ENCODE measurements at regions not wholly inside any gene's neighbourhood (a gene's known extent, or its start where the extent isn't known, plus 50 kb on each side); places are given as distances from the start of the nearest gene placed in this dataset.
"Not testable (repeated sequence)": the region's sequence is repeated elsewhere in the genome, so short reads cannot be mapped to it uniquely, and the experiment has no call there.

GRCh38 chr20:17891131-17891530 is 77.5 kb downstream of the SNX5 start:
- CTCF ChIA-PET, POLR2A ChIA-PET: not testable (repeated sequence)

- ChIA-PET CTCF (no interaction called here), POLR2A (no interaction called here)
These were observed 78.3 kb downstream of the SNX5 start for GRCh38 chr20:17890330-17890729.

DNA sequence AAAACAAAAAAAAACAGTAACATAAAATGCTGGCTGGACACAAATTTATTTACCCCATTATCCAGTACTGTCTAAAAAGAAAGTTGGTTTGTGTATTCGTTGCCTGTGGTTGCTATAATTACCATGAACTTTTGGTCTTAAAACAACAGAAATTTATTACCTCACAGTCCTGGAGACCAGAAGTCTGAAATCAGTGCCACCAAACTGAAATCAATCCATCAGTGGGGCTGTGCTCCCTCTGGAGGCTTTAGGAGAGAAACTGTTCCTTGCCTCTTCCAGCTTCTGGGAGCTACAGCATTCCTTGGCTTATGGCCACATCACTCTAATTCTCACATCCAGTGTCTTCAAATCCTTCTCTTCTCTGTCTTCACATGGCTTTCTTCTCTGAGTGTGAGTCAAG is 79.4 kb downstream of the SNX5 start:
- CTCF ChIA-PET, result no interaction called here
- POLR2A ChIA-PET, result no interaction called here

GRCh38 chr20:17888044-17888443 is 80.5 kb downstream of the SNX5 start:
- CTCF ChIA-PET, result no interaction called here
- POLR2A ChIA-PET, result no interaction called here

DNA sequence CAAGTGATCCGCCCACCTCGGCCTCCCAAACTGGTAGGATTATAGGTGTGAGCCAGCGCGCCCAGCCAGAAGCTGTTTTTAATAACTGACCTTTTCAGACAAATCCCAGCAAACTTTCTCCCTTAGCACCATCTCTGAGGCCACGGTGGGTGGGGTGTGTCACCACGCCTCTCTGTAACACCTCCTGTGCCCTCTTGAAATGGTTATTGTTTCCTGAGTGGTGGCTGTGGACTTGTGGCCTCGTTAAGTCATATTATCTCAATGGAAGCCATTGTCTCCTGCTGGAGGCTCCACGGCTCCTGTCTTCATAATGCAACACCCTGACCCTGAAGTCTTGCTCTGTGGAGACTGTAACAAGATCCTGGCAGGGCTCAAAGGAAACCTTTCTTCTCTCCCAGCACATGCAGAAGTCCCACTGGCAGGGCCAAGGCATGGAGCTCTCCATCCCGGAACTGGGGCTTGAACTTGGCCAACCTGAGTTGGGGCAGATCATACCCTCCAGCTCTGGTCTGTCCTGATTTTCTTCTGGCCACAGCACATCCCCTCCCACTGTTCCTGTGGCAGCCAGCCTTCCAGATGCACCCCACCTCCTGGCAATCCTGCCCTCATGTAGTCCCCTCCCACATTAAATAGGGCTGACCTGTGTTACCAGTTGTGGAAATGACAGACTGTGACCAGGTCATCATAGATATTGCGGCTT is 81.1 kb downstream of the SNX5 start:
- CTCF ChIA-PET, result no interaction called here
- POLR2A ChIA-PET, result no interaction called here

DNA sequence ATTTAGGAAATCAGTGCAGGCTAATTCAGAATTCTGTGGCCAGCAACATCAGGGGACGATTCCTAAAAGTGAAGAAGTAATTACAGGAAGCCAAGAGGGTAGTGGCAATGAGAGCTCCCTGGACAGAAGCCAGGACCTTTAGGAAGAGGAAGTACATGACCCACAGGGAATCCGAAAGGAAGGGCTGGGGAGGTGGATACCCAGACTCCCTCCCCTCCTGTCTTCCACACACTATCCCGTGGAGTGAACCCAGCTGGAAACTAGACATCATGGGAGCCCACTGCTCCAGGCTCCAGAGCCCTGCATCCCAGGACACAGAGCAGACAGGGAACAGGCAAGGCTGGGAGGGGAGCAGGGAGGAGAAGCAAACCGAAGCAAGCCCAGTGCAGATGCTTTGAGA is 83.0 kb downstream of the SNX5 start:
- POLR2A ChIA-PET, result no interaction called here
- CTCF ChIA-PET, result no interaction called here

- POLR2A ChIA-PET, result no interaction called here
- CTCF ChIA-PET, result no interaction called here
These were observed 83.5 kb downstream of the SNX5 start for GRCh38 chr20:17885076-17885475.

DNA sequence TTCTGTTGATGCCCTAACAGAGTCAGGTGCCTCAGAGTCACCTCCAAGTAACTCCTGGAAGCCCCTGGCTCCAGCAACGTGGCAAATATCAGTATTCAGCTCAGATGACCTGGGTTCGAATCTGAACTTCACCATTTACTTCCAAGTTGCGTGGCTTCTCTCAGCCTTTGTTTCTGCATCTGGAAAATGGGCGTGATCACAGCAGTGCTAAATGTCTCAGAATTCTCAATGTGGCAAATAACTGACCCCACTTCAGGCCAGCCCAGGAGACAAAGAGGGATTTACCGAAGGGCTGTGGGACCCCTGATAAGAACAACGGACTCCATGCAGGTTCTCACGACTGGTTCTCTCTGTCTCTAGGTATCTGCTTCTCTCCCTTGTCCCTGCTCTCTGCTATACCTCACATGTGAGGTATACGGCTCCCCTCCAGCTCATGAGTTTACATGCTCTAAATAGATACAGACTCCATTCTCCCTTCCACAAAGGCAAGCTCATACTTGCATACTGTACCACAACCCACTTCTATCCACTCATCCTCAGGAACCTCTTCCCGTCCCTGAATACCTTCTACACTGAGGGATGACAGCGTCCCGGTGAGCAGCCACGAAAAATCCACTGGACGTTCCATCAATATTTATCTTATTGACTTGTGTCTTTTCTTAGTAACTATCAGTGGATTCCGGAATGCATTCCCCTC is 84.1 kb downstream of the SNX5 start:
- CTCF ChIA-PET, result no interaction called here
- POLR2A ChIA-PET, result no interaction called here

- ChIA-PET POLR2A (no interaction called here), CTCF (no interaction called here)
These were observed 84.8 kb downstream of the SNX5 start for GRCh38 chr20:17883592-17884306.

DNA sequence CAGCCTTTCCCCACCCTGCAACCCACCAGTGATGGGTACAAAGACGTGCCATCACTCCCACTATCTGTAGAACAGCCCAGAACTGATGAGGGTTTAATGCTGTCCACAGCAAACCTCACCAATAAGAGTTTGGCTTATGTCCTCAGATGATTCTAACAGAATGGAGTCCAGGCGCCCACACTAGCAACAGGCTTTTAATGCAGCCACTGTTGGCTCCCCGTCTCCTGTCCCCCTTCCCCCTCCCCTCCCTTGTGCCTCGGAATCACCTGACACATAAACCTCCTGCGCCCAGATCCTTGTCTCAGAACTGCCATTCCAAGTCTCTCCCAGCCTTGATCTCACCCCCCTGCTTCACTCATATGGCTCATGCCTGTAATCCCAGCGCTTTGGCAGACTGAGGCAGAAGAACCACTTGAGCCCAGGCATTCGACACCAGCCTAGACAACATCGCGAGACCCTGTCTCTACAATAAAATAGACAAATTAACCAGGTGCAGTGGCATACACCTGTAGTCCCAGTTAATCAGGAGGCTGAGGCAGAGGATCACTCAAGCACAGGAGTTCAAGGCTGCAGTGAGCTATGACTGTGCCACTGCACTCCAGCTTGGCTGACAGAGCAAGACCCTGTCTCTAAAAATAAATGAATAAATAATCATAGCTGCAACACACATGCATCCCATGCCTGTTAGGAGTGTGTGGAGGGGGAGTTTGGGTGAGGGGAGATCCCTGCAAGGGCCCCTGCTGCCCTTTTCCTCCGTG is 85.6 kb downstream of the SNX5 start:
- ChIA-PET CTCF (no interaction called here), POLR2A (no interaction called here)

DNA sequence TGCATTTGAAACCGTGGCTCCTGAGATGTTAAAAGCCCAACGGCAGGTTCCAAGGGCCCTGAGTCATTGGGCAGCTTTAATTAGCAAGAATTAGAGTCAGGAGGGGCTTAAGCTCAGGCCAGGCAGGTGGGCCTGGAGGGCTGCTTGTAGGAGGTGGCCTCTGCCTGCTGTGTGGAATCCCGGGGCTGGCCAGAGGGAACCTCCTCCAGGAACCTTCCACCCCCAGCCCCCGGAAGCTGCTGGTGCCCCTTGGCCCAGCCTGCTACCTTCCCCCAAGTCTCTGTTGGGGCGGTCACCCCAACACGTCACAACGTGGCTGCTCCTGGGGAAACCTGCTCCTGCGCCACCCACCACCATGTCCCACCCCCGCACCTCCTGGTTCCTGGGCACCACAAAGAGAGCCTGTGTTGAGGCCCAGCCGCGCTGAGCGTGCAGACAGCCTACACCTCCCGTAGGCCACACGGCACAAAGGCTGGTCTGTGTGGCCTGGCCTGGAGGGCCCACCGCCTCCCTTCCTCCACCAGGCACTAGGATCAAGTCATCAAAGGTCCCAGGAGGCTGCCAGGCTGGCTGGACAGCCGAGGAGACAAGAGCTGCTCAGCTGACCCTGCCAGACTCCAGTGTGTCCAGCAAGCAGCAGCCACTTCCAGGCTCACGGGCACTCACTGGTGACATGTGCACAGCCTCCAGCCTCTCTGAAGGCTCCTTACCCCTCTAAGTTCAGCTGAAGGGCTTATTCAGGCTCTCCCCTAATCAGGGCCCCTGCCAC is 86.3 kb downstream of the SNX5 start:
- CTCF ChIA-PET, result no interaction called here
- POLR2A ChIA-PET, result no interaction called here

DNA sequence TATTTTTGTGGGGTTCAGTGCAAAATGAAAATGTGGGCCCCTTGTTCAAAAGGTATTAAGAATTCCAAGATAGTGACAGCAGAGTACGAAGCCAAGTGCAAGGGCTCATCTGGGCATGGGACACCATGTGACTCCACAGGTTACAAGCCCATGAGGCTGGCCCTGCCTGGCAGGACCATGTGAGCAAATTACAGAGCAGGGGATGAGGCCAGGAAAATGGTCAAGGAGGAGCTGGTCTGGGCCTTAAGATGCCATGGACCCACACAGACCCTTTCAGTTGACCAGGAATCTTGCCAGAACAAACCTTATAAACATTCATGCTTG is 86.9 kb downstream of the SNX5 start:
- CTCF ChIA-PET, result no interaction called here
- POLR2A ChIA-PET, result no interaction called here

GRCh38 chr20:17878912-17879602 is 89.5 kb downstream of the SNX5 start:
- ChIA-PET POLR2A (no interaction called here), CTCF (interaction anchor here (0.6 to 0.7 kb wide), 3 partner anchors 50 to 375 kb away, joined by 3 to 4 read pairs (median 3); no protein-coding TSS in a partner anchor)

GRCh38 chr20:17878069-17878911 is 90.3 kb downstream of the SNX5 start:
- ChIA-PET CTCF (interaction anchor here (0.6 to 0.7 kb wide), 2 partner anchors 51 to 53 kb away, joined by 3 to 4 read pairs; no protein-coding TSS in a partner anchor), POLR2A (no interaction called here)

- ChIA-PET POLR2A (no interaction called here), CTCF (no interaction called here)
These were observed 92.6 kb downstream of the SNX5 start for GRCh38 chr20:17875981-17876385.

DNA sequence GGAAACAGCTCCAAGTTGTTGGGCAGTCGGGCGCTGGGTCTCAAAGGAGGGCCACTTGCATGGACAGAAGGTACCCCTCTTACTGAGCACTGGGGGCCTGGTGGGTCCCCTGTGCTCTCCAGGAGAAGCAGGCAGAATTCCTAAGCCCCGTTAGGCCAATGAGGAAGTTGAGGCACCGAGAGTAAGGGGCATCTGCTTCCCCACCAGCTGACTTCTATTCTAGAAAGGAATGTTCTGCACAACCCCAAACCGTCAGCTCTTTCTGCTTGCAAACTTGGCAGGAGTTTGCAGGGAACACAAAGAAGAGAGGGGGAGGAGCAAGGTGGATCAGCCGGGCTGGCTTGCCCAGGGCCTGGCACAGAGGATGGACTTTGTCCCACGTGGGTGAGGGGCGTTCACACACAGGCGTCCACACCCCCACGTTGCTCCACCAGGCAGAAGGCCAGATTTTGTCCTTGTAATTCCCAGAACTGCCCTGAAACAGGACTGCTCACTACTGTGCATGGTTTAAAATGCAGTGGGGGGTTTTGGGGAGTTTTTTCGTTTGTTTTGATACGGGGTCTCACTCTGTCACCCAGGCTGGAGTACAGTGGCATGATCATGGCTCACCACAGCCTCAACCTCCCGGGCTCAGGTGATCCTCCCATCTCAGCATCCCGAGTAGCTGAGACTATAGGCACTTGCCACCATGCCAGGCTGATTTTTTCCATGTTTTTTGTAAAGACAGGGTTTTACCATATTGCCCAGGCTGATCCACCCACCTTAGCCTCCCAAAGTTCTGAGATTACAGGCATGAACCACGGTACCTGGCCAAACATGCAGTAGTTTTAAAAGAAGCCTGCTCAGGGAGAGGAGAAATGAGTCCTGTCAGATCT is 93.3 kb downstream of the SNX5 start:
- ChIA-PET CTCF (no interaction called here), POLR2A (no interaction called here)

DNA sequence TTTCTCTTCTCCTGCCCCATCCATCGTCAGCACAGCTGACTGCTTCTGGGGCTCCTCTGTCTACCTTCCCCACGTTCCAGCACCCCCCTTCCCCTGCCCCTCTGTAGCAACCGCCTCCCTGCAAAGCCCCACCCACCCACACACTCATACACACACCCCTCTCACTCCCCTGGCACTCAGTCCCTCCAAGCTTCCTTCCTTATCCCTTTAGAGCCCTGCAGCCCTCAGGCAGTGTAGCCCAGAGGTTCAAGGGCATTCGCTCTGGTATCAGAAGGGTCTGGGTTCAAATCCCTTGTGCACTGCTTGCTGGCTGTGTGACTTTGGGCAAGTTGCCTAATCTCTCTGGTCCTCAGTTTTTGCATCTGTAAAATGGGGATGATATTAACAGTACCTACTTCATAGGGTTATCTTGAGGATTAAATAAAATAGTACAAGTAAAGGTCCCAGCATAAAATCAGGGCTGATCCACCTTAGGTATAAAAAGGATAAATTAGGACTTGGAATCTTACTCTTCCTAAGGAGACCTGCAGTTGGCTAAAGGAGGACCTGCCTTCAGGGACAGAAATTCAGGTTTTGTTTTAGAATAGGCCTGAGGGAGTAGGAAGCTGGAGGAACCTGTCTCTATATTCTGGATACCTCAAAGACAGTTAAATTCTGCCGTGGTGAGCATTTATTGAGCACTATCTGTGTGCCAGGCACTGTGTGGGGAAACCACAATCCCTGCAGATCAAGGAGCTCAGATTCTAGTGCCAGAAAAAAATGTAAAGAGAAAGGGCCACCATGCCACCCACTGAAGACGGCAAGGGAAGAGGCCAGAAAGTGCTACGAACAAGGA is 94.1 kb downstream of the SNX5 start:
- CTCF ChIA-PET, result no interaction called here
- POLR2A ChIA-PET, result no interaction called here

All from activated CD8-positive, alpha-beta memory T cell treated with anti-CD3 and anti-CD28 coated beads for 36 hours (primary cell).